ENCODE measurements at regions not wholly inside any gene's neighbourhood (a gene's known extent, or its start where the extent isn't known, plus 50 kb on each side); places are given as distances from the start of the nearest gene placed in this dataset.
"Not testable (repeated sequence)": the region's sequence is repeated elsewhere in the genome, so short reads cannot be mapped to it uniquely, and the experiment has no call there.

GRCh38 chr2:83363138-83363537 is 1095.9 kb downstream of the SUCLG1 start:
- TF ChIP-seq SUZ12 (IDR thresholded peaks at IDR 0.05; ENCODE audit: extremely low read depth, insufficient read depth, insufficient read length); YY1 (IDR thresholded peaks at IDR 0.05; ENCODE audit: insufficient read depth, insufficient read length); ZNF274 (IDR thresholded peaks at IDR 0.05; ENCODE audit: low read depth, low read length): not testable (repeated sequence)

Data from NT2/D1 (cell line).